HEK293 (cell line): ENCODE measurements at regions not wholly inside any gene's neighbourhood (a gene's known extent, or its start where the extent isn't known, plus 50 kb on each side); places are given as distances from the start of the nearest gene placed in this dataset.

Experiments
- CTCF ChIA-PET: fragments of 350-600 bp; formaldehyde crosslinking; extraction: SDS; loops from one replicate; lab custom pipeline; 2021; ENCODE audit warnings: antibody characterized with exemption; lab: Yijun Ruan, JAX
- POLR2A ChIA-PET: fragments of 300-600 bp; formaldehyde crosslinking; extraction: SDS; loops from one replicate; lab custom pipeline; 2020; ENCODE audit warnings: antibody characterized with exemption, inconsistent platforms; lab: Yijun Ruan, JAX
- H3K27ac ChIP-seq: fragments of 200-500 bp; sonication (Bioruptor generic); 2 replicates; pipeline ENCODE4 v1.5.1; 2014; ENCODE audit warnings: low read depth, low read length, control low read depth, inconsistent platforms; ENCODE audit errors: extremely low read depth
- H3K36me3 ChIP-seq, 2 experiments: fragments of 200-500 bp in 1 of 2; sonication (Bioruptor generic) in 1 of 2; 1 replicate in 1 of 2; 2 replicates in 1 of 2; pipeline ENCODE4 v1.5.1; 2014 to 2017; ENCODE audit warnings: inconsistent platforms in 2 of 2, low read length in 2 of 2; ENCODE audit not compliant: control insufficient read depth in 2 of 2, insufficient read depth in 1 of 2
- H3K4me1 ChIP-seq: fragments of 200-500 bp; sonication (Bioruptor generic); 2 replicates; pipeline ENCODE4 v1.5.1; 2014; ENCODE audit warnings: mild to moderate bottlenecking, low read length, inconsistent platforms; ENCODE audit not compliant: control insufficient read depth, insufficient read depth
- H3K4me3 ChIP-seq: 2 replicates; pipeline ENCODE4 v1.5.1; 2011; ENCODE audit warnings: low read depth, mild to moderate bottlenecking, control low read depth, low read length, moderate library complexity
- H3K9me3 ChIP-seq: fragments of 200-500 bp; sonication (Bioruptor generic); 2 replicates; pipeline ENCODE4 v1.5.1; 2014; ENCODE audit warnings: low read depth, low read length, inconsistent platforms; ENCODE audit not compliant: control insufficient read depth, insufficient read depth
- BCL11A ChIP-seq: fragments of 450-650 bp; formaldehyde crosslinking; IDR thresholded peaks from 2 replicates; pipeline ENCODE4 v1.5.1; 2016; ENCODE audit warnings: low read depth, missing biosample characterization, missing genetic modification characterization
- GLI4 ChIP-seq: fragments of 450-650 bp; formaldehyde crosslinking; IDR thresholded peaks from 2 replicates; pipeline ENCODE4 v1.5.1; 2016; ENCODE audit warnings: missing biosample characterization, missing genetic modification characterization
- KLF9 ChIP-seq: fragments of 450-650 bp; formaldehyde crosslinking; IDR thresholded peaks from 2 replicates; pipeline ENCODE4 v1.5.1; 2016; ENCODE audit warnings: missing biosample characterization, missing genetic modification characterization, low read depth
- OSR2 ChIP-seq: fragments of 450-650 bp; formaldehyde crosslinking; IDR thresholded peaks from 2 replicates; pipeline ENCODE4 v1.5.1; 2016; ENCODE audit warnings: missing biosample characterization, missing genetic modification characterization
- TCF7L2 ChIP-seq: IDR thresholded peaks from 2 replicates; pipeline ENCODE4 v1.6.1; 2011; ENCODE audit warnings: low read depth, mild to moderate bottlenecking, inconsistent platforms, low read length, moderate library complexity, borderline replicate concordance
- ZBTB8A ChIP-seq: fragments of 450-650 bp; formaldehyde crosslinking; IDR thresholded peaks from 2 replicates; pipeline ENCODE4 v1.5.1; 2016; ENCODE audit warnings: missing biosample characterization, missing genetic modification characterization
- ZFHX2 ChIP-seq: fragments of 450-650 bp; formaldehyde crosslinking; conservative IDR thresholded peaks from 2 replicates; pipeline ENCODE4 v1.5.1; 2016; ENCODE audit warnings: missing biosample characterization, missing genetic modification characterization
- ZNF16 ChIP-seq: fragments of 450-650 bp; formaldehyde crosslinking; IDR thresholded peaks from 2 replicates; pipeline ENCODE4 v1.5.1; 2016; ENCODE audit warnings: low read depth, missing biosample characterization, missing genetic modification characterization
- ZNF184 ChIP-seq: fragments of 450-650 bp; IDR thresholded peaks from 2 replicates; pipeline ENCODE4 v1.5.1; 2018; ENCODE audit warnings: missing biosample characterization, mild to moderate bottlenecking, missing genetic modification characterization
- ZNF214 ChIP-seq: fragments of 450-650 bp; formaldehyde crosslinking; IDR thresholded peaks from 2 replicates; pipeline ENCODE4 v1.5.1; 2017; ENCODE audit warnings: missing biosample characterization, mild to moderate bottlenecking, missing genetic modification characterization, borderline replicate concordance
- ZNF221 ChIP-seq: fragments of 450-650 bp; formaldehyde crosslinking; IDR thresholded peaks from 2 replicates; pipeline ENCODE4 v1.5.1; 2017; ENCODE audit warnings: missing biosample characterization, missing genetic modification characterization, borderline replicate concordance
- ZNF280D ChIP-seq: fragments of 450-650 bp; formaldehyde crosslinking; IDR thresholded peaks from 2 replicates; pipeline ENCODE4 v1.5.1; 2016; ENCODE audit warnings: missing biosample characterization, missing genetic modification characterization
- ZNF426 ChIP-seq: fragments of 450-650 bp; formaldehyde crosslinking; IDR thresholded peaks from 2 replicates; pipeline ENCODE4 v1.5.1; 2017; ENCODE audit warnings: missing biosample characterization, missing genetic modification characterization, mild to moderate bottlenecking, inconsistent platforms, moderate library complexity
- ZNF473 ChIP-seq: fragments of 450-650 bp; formaldehyde crosslinking; IDR thresholded peaks from 2 replicates; pipeline ENCODE4 v1.5.1; 2017; ENCODE audit warnings: missing biosample characterization, missing genetic modification characterization
- ZNF510 ChIP-seq: fragments of 450-650 bp; formaldehyde crosslinking; IDR thresholded peaks from 2 replicates; pipeline ENCODE4 v1.5.1; 2018; ENCODE audit warnings: mild to moderate bottlenecking, missing genetic modification characterization, missing biosample characterization; ENCODE audit not compliant: insufficient replicate concordance
- ZNF555 ChIP-seq: fragments of 450-650 bp; formaldehyde crosslinking; conservative IDR thresholded peaks from 2 replicates; pipeline ENCODE4 v1.5.1; 2017; ENCODE audit warnings: missing biosample characterization, mild to moderate bottlenecking, missing genetic modification characterization, inconsistent platforms
- ZNF585B ChIP-seq: fragments of 450-650 bp; formaldehyde crosslinking; IDR thresholded peaks from 2 replicates; pipeline ENCODE4 v1.5.1; 2016; ENCODE audit warnings: missing biosample characterization, missing genetic modification characterization
- ZNF626 ChIP-seq: fragments of 450-650 bp; sonication (Bioruptor Pico); formaldehyde crosslinking; IDR thresholded peaks from 2 replicates; pipeline ENCODE4 v1.5.1; 2018; ENCODE audit warnings: missing biosample characterization, missing genetic modification characterization, inconsistent platforms
- ZNF664 ChIP-seq: fragments of 450-650 bp; formaldehyde crosslinking; IDR thresholded peaks from 2 replicates; pipeline ENCODE4 v1.5.1; 2016; ENCODE audit warnings: missing biosample characterization, missing genetic modification characterization
- ZNF837 ChIP-seq: fragments of 450-650 bp; formaldehyde crosslinking; IDR thresholded peaks from 2 replicates; pipeline ENCODE4 v1.5.1; 2016; ENCODE audit warnings: missing biosample characterization, missing genetic modification characterization
- ZSCAN16 ChIP-seq: fragments of 450-650 bp; formaldehyde crosslinking; IDR thresholded peaks from 2 replicates; pipeline ENCODE4 v1.5.1; 2016; ENCODE audit warnings: missing biosample characterization, missing genetic modification characterization
- TF ChIP-seq, protein P1 (sequence below): fragments of 450-650 bp; formaldehyde crosslinking; IDR thresholded peaks from 2 replicates; pipeline ENCODE4 v1.5.1; 2016; ENCODE audit warnings: missing biosample characterization, missing genetic modification characterization
- TF ChIP-seq, protein P2 (sequence below): fragments of 450-650 bp; formaldehyde crosslinking; IDR thresholded peaks from 2 replicates; pipeline ENCODE4 v1.5.1; 2017; ENCODE audit warnings: missing biosample characterization, mild to moderate bottlenecking, missing genetic modification characterization, moderate library complexity
- TF ChIP-seq, protein P3 (sequence below): fragments of 450-650 bp; formaldehyde crosslinking; IDR thresholded peaks from 2 replicates; pipeline ENCODE4 v1.5.1; 2017; ENCODE audit warnings: missing biosample characterization, missing genetic modification characterization
- TF ChIP-seq, protein P4 (sequence below): fragments of 450-650 bp; formaldehyde crosslinking; IDR thresholded peaks from 2 replicates; pipeline ENCODE4 v1.5.1; 2016; ENCODE audit warnings: missing biosample characterization, missing genetic modification characterization

- TF ChIP-seq, protein P1, sequence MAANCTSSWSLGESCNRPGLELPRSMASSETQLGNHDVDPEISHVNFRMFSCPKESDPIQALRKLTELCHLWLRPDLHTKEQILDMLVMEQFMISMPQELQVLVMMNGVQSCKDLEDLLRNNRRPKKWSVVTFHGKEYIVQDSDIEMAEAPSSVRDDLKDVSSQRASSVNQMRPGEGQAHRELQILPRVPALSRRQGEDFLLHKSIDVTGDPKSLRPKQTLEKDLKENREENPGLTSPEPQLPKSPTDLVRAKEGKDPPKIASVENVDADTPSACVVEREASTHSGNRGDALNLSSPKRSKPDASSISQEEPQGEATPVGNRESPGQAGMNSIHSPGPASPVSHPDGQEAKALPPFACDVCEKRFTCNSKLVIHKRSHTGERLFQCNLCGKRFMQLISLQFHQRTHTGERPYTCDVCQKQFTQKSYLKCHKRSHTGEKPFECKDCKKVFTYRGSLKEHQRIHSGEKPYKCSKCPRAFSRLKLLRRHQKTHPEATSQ (tag by site-specific recombination): no peak
- TF ChIP-seq ZBTB8A (tag by site-specific recombination) (no peak), ZNF626 (no peak), ZNF16 (tag by site-specific recombination) (no peak), GLI4 (tag by site-specific recombination) (no peak), ZNF555 (tag by site-specific recombination) (no peak), ZNF510 (tag by site-specific recombination) (no peak), ZNF221 (no peak)
Observed at GRCh38 chr3:6266135-6266534, 594.8 kb upstream of the GRM7 start (continued).

- POLR2A ChIA-PET: no interaction called here
- H3K36me3 ChIP-seq: no peaks in the 10 kb centered on the region
- TF ChIP-seq ZSCAN16 (tag by site-specific recombination) (no peak), ZNF837 (tag by site-specific recombination) (no peak), ZFHX2 (no peak), BCL11A (tag by site-specific recombination) (no peak)
- TF ChIP-seq, all 188 proteins: peak for 0
- Histone ChIP-seq H3K4me1 (no peaks in the 10 kb centered on the region), H3K27ac (no peak overlapping the region), H3K4me3 (no peak overlapping the region), H3K9me3 (no peaks in the 10 kb centered on the region)
- CTCF ChIA-PET: no interaction called here
Observed at GRCh38 chr3:6273878-6274277, 587.0 kb upstream of the GRM7 start.

DNA sequence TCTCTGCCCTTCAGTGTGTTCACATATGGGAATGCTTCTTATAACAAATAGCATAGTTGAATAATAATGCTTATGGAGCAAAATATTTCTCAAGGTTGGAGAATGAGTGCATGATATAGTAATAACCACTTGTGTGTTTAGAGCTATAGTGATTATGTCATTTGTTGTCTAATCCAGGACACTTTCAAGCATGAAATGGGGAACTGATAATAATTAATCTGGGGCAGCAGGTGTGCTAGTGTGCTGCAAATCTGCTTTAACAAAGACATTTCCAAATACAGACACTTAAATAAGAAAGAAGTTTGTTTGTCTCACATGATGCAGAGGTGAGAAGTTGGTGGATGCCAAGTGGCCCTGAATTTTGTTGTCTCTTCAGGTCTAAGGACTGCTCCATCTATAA, 579.3 kb upstream of the GRM7 start:
- Histone ChIP-seq H3K4me1 (no peaks in the 10 kb centered on the region), H3K9me3 (no peaks in the 10 kb centered on the region), H3K4me3 (no peak overlapping the region), H3K36me3 (no peaks in the 10 kb centered on the region), H3K27ac (no peak overlapping the region)
- POLR2A ChIA-PET: no interaction called here
- CTCF ChIA-PET: no interaction called here
- no peak for TF ChIP-seq TCF7L2
- no peak for TF ChIP-seq ZNF214 (tag by site-specific recombination)
- no peak for TF ChIP-seq ZNF426 (tag by site-specific recombination)
- TF ChIP-seq OSR2 (tag by site-specific recombination): no peak
- no peak for TF ChIP-seq KLF9
- TF ChIP-seq, protein P2, sequence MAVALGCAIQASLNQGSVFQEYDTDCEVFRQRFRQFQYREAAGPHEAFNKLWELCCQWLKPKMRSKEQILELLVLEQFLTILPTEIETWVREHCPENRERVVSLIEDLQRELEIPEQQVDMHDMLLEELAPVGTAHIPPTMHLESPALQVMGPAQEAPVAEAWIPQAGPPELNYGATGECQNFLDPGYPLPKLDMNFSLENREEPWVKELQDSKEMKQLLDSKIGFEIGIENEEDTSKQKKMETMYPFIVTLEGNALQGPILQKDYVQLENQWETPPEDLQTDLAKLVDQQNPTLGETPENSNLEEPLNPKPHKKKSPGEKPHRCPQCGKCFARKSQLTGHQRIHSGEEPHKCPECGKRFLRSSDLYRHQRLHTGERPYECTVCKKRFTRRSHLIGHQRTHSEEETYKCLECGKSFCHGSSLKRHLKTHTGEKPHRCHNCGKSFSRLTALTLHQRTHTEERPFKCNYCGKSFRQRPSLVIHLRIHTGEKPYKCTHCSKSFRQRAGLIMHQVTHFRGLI (tag by site-specific recombination): no peak
- no peak for TF ChIP-seq ZNF473 (tag by site-specific recombination)
- no peak for TF ChIP-seq ZNF664 (tag by site-specific recombination)
- TF ChIP-seq, protein P3, sequence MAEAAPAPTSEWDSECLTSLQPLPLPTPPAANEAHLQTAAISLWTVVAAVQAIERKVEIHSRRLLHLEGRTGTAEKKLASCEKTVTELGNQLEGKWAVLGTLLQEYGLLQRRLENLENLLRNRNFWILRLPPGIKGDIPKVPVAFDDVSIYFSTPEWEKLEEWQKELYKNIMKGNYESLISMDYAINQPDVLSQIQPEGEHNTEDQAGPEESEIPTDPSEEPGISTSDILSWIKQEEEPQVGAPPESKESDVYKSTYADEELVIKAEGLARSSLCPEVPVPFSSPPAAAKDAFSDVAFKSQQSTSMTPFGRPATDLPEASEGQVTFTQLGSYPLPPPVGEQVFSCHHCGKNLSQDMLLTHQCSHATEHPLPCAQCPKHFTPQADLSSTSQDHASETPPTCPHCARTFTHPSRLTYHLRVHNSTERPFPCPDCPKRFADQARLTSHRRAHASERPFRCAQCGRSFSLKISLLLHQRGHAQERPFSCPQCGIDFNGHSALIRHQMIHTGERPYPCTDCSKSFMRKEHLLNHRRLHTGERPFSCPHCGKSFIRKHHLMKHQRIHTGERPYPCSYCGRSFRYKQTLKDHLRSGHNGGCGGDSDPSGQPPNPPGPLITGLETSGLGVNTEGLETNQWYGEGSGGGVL (tag by site-specific recombination): no peak
- TF ChIP-seq ZNF184 (tag by site-specific recombination): no peak
- TF ChIP-seq, protein P4, sequence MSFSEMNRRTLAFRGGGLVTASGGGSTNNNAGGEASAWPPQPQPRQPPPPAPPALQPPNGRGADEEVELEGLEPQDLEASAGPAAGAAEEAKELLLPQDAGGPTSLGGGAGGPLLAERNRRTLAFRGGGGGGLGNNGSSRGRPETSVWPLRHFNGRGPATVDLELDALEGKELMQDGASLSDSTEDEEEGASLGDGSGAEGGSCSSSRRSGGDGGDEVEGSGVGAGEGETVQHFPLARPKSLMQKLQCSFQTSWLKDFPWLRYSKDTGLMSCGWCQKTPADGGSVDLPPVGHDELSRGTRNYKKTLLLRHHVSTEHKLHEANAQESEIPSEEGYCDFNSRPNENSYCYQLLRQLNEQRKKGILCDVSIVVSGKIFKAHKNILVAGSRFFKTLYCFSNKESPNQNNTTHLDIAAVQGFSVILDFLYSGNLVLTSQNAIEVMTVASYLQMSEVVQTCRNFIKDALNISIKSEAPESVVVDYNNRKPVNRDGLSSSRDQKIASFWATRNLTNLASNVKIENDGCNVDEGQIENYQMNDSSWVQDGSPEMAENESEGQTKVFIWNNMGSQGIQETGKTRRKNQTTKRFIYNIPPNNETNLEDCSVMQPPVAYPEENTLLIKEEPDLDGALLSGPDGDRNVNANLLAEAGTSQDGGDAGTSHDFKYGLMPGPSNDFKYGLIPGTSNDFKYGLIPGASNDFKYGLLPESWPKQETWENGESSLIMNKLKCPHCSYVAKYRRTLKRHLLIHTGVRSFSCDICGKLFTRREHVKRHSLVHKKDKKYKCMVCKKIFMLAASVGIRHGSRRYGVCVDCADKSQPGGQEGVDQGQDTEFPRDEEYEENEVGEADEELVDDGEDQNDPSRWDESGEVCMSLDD: no peak
- TF ChIP-seq ZNF585B: no peak
- TF ChIP-seq ZNF280D (tag by site-specific recombination): no peak
- TF ChIP-seq ZNF837 (tag by site-specific recombination): no peak
